ENCODE measurements at regions not wholly inside any gene's neighbourhood (a gene's known extent, or its start where the extent isn't known, plus 50 kb on each side); places are given as distances from the start of the nearest gene placed in this dataset.

- no peaks in the 10 kb centered on the region for H3K27me3 Mint-ChIP-seq
- no peak overlapping the region for H3K4me3 Mint-ChIP-seq
- no peak for DNase-seq
- H3K27ac Mint-ChIP-seq: no peak overlapping the region
- H3K4me1 Mint-ChIP-seq (ENCODE audit: low read depth): no peaks in the 10 kb centered on the region
- no peak for ATAC-seq
- ChIA-PET POLR2A (no interaction called here), CTCF (interaction anchor here (1.5 kb wide), 1 partner anchor 50 kb away, joined by 3 read pairs; no protein-coding TSS in a partner anchor)
- H3K9me3 Mint-ChIP-seq: no peaks in the 10 kb centered on the region
- H3K36me3 Mint-ChIP-seq (ENCODE audit: low read depth): no peaks in the 10 kb centered on the region
- no peak for TF ChIP-seq CTCF (IDR thresholded peaks at IDR 0.05)
- intact Hi-C loops (cut with micrococcal nuclease): no loop called here
Observed at GRCh38 chr7:121448429-121448828, 52.3 kb upstream of the FAM3C start.

GRCh38 chr7:121447911-121448300 lies 51.8 kb upstream of the FAM3C start:
- intact Hi-C loops (cut with micrococcal nuclease): no loop called here
- no peaks in the 10 kb centered on the region for H3K36me3 Mint-ChIP-seq (ENCODE audit: low read depth)
- ATAC-seq (no peak), DNase-seq (no peak)
- ChIA-PET CTCF (no interaction called here), POLR2A (no interaction called here)
- H3K4me1 Mint-ChIP-seq (ENCODE audit: low read depth): no peaks in the 10 kb centered on the region
- H3K4me3 Mint-ChIP-seq: no peak overlapping the region
- no peaks in the 10 kb centered on the region for H3K9me3 Mint-ChIP-seq
- no peak for TF ChIP-seq CTCF (IDR thresholded peaks at IDR 0.05)
- no peak overlapping the region for H3K27ac Mint-ChIP-seq
- H3K27me3 Mint-ChIP-seq: no peaks in the 10 kb centered on the region

- ATAC-seq (no peak), DNase-seq (no peak)
- Mint-ChIP-seq H3K27me3 (no peaks in the 10 kb centered on the region), H3K4me1 (ENCODE audit: low read depth) (peaks cover 3% of the 10 kb centered on the region), H3K4me3 (no peak overlapping the region), H3K9me3 (no peaks in the 10 kb centered on the region), H3K36me3 (ENCODE audit: low read depth) (no peaks in the 10 kb centered on the region), H3K27ac (no peak overlapping the region)
- ChIA-PET POLR2A (no interaction called here), CTCF (interaction anchor here (1.1 kb wide), 1 partner anchor 459 kb away, joined by 3 read pairs; no protein-coding TSS in a partner anchor)
- no peak for TF ChIP-seq CTCF (IDR thresholded peaks at IDR 0.05)
- intact Hi-C loops (cut with micrococcal nuclease): no loop called here
Observed at GRCh38 chr7:121447243-121447910, 51.3 kb upstream of the FAM3C start.

- Mint-ChIP-seq H3K9me3 (no peaks in the 10 kb centered on the region), H3K4me3 (no peak overlapping the region), H3K27me3 (no peaks in the 10 kb centered on the region), H3K4me1 (ENCODE audit: low read depth) (peaks cover 8% of the 10 kb centered on the region), H3K36me3 (ENCODE audit: low read depth) (no peaks in the 10 kb centered on the region), H3K27ac (no peak overlapping the region)
- no peak for ATAC-seq
- ChIA-PET CTCF (interaction anchor here (1.1 kb wide), 1 partner anchor 459 kb away, joined by 3 read pairs; no protein-coding TSS in a partner anchor), POLR2A (no interaction called here)
- intact Hi-C loops (cut with micrococcal nuclease): no loop called here
- no peak for TF ChIP-seq CTCF (IDR thresholded peaks at IDR 0.05)
- no peak for DNase-seq
Observed at GRCh38 chr7:121446526-121446925, 50.4 kb upstream of the FAM3C start.
